ENCODE measurements at regions not wholly inside any gene's neighbourhood (a gene's known extent, or its start where the extent isn't known, plus 50 kb on each side); places are given as distances from the start of the nearest gene placed in this dataset.

GRCh38 chr4:146004730-146005129 is 66.1 kb upstream of the ZNF827 start:
- TF ChIP-seq POLR2A (IDR thresholded peaks at IDR 0.05) (no peak), CTCF (IDR thresholded peaks at IDR 0.05 in 4 of 5, conservative IDR thresholded peaks at IDR 0.05 in 1 of 5) (no peak)
